Fibroblast of skin of abdomen (primary cell): ENCODE measurements at regions not wholly inside any gene's neighbourhood (a gene's known extent, or its start where the extent isn't known, plus 50 kb on each side); places are given as distances from the start of the nearest gene placed in this dataset.
"Not testable (repeated sequence)": the region's sequence is repeated elsewhere in the genome, so short reads cannot be mapped to it uniquely, and the experiment has no call there.

ENCODE experiments used
- DNase-seq: peaks from one replicate; pipeline ENCODE4 v3.0.0-alpha.2; 2013

GRCh38 chr1:208349694-208350330 is 105.6 kb upstream of the PLXNA2 start:
- DNase-seq, result no peak

GRCh38 chr1:208350815-208351214 is 106.6 kb upstream of the PLXNA2 start:
- no peak for DNase-seq

GRCh38 chr1:208351838-208352237 is 107.7 kb upstream of the PLXNA2 start:
- no peak for DNase-seq

- DNase-seq, result not testable (repeated sequence)
These were observed 109.6 kb upstream of the PLXNA2 start for GRCh38 chr1:208353797-208354196.

GRCh38 chr1:208357644-208358507 is 113.7 kb upstream of the PLXNA2 start:
- no peak for DNase-seq

GRCh38 chr1:208358651-208359050 is 114.5 kb upstream of the PLXNA2 start:
- DNase-seq, result no peak

GRCh38 chr1:208362011-208362410 is 117.8 kb upstream of the PLXNA2 start:
- DNase-seq, result no peak

- no peak for DNase-seq
These were observed 122.4 kb upstream of the PLXNA2 start for GRCh38 chr1:208366559-208366958.

- DNase-seq, result no peak
These were observed 124.9 kb upstream of the PLXNA2 start for GRCh38 chr1:208369045-208369444.

GRCh38 chr1:208369658-208370057 is 125.5 kb upstream of the PLXNA2 start:
- DNase-seq, result no peak

- no peak for DNase-seq
These were observed 130.3 kb upstream of the PLXNA2 start for GRCh38 chr1:208374391-208374941.

- DNase-seq, result no peak
These were observed 137.3 kb upstream of the PLXNA2 start for GRCh38 chr1:208381481-208381880.

GRCh38 chr1:208387908-208388811 is 144.0 kb upstream of the PLXNA2 start:
- peak; percentile 1 for DNase-seq

GRCh38 chr1:208393416-208393815 is 149.2 kb upstream of the PLXNA2 start:
- no peak for DNase-seq

GRCh38 chr1:208393826-208394225 is 149.6 kb upstream of the PLXNA2 start:
- no peak for DNase-seq

- no peak for DNase-seq
These were observed 153.1 kb upstream of the PLXNA2 start for GRCh38 chr1:208397286-208397685.

- no peak for DNase-seq
These were observed 160.8 kb upstream of the PLXNA2 start for GRCh38 chr1:208405014-208405413.

- DNase-seq, result peak; percentile 45
These were observed 165.0 kb upstream of the PLXNA2 start for GRCh38 chr1:208409176-208409575.

- no peak for DNase-seq
These were observed 166.2 kb upstream of the PLXNA2 start for GRCh38 chr1:208410409-208410808.

GRCh38 chr1:208413006-208413405 is 168.8 kb upstream of the PLXNA2 start:
- no peak for DNase-seq

GRCh38 chr1:208418667-208419066 is 174.5 kb upstream of the PLXNA2 start:
- DNase-seq, result no peak

- no peak for DNase-seq
These were observed 175.7 kb upstream of the PLXNA2 start for GRCh38 chr1:208419746-208420420.
